ENCODE measurements at regions not wholly inside any gene's neighbourhood (a gene's known extent, or its start where the extent isn't known, plus 50 kb on each side); places are given as distances from the start of the nearest gene placed in this dataset.

DNA sequence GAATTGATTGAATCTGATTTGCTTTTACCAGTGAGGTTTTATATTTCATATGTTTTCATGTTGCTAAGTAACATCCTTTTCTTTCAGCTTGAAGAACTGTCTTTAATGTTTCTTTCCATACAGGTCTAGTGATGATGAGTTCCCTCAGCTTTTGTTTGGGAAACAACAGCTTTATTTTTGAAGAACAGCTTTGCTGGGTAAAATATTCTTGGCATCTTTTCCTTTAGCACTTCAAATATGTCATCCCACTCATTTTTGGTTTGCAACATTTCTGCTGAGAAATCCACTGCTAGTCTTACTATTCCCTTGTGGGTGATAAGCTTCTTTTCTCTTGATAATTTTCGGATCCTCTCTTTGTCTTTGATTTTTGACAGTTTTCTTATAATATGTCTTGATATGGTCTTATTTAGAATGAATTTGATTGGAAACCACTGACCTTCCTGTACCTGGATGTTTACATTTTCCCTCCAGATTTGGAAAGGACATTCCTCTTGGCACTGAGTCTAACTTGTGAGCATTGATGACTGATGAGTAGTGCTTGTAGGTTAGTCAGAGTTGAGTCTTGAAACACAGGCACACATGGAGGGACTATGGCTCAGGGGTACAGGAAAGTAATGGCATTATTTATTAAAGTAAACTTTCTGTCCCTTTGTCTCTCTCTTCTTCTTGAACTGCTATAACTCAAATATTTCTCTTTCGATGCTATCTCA, 220.3 kb downstream of the SPATA31D1 start:
- CTCF ChIA-PET = no interaction called here
- H3K27ac Mint-ChIP-seq = no peak overlapping the region
- DNase-seq = no peak
- no peak overlapping the region for H3K4me3 Mint-ChIP-seq
- H3K9me3 Mint-ChIP-seq = peaks cover 9% of the 10 kb centered on the region
- no peaks in the 10 kb centered on the region for H3K27me3 Mint-ChIP-seq (ENCODE audit: low read depth)
- H3K36me3 Mint-ChIP-seq (ENCODE audit: low read depth) = no peaks in the 10 kb centered on the region
- no peaks in the 10 kb centered on the region for H3K4me1 Mint-ChIP-seq (ENCODE audit: low read depth)
- intact Hi-C loops (cut with micrococcal nuclease) = no loop called here

DNA sequence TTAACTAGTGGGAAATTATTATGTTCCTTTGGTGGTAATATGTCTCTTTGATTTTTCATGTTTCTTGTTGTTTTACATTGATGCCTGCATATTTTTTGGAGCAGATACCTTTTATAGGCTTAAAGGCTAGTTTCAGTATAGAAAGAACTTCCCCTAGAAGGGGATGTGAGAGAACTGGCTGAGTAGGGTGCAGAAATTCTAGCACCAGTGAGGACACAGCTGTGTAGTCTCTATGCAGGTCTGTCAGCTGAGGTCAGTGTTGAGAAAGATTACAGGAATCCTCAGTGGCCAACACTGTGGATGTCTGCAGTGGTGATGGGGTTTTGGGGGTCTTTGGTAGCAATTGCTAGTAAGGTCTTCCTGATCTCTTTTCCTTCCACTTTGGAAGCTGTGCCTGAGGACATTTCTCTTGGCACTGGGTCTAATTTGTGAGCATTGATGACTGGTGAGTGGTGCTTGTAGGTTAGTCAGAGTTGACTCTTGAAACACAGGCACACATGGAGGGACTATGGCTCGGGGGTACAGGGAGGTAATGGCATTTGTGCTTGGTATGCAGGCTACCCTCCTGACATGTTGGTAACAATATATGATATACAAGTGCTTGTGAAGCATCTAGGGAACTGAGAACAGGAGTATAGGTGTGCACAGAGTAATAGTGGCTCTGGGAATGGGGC, 221.4 kb downstream of the SPATA31D1 start:
- Mint-ChIP-seq H3K4me3 (no peak overlapping the region), H3K4me1 (ENCODE audit: low read depth) (no peaks in the 10 kb centered on the region), H3K36me3 (ENCODE audit: low read depth) (no peaks in the 10 kb centered on the region), H3K9me3 (peaks cover 9% of the 10 kb centered on the region), H3K27ac (no peak overlapping the region), H3K27me3 (ENCODE audit: low read depth) (no peaks in the 10 kb centered on the region)
- CTCF ChIA-PET = no interaction called here
- intact Hi-C loops (cut with micrococcal nuclease) = no loop called here
- DNase-seq = no peak

DNA sequence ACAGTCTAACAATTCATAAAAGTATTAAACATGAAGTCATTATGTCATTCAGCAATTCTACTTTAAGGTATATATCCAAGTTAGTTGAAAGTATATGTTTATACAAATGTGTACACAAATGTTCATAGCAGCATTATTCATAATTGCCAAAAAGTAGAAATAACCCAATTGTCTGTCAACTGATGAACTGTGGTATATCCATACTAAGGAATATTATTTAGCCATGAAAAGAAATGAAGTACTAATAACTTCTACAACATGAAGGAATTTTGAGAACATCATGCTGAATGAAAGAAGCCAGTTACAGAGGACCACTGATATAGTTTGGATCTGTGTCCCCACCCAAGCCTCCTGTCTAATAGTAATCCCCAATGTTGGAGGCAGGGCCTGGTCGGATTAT, 224.3 kb downstream of the SPATA31D1 start:
- CTCF ChIA-PET = no interaction called here
- Mint-ChIP-seq H3K27ac (no peak overlapping the region), H3K4me3 (no peak overlapping the region), H3K9me3 (peaks cover 11% of the 10 kb centered on the region), H3K27me3 (ENCODE audit: low read depth) (no peaks in the 10 kb centered on the region), H3K4me1 (ENCODE audit: low read depth) (no peaks in the 10 kb centered on the region), H3K36me3 (ENCODE audit: low read depth) (no peaks in the 10 kb centered on the region)
- no peak for DNase-seq
- intact Hi-C loops (cut with micrococcal nuclease) = no loop called here

DNA sequence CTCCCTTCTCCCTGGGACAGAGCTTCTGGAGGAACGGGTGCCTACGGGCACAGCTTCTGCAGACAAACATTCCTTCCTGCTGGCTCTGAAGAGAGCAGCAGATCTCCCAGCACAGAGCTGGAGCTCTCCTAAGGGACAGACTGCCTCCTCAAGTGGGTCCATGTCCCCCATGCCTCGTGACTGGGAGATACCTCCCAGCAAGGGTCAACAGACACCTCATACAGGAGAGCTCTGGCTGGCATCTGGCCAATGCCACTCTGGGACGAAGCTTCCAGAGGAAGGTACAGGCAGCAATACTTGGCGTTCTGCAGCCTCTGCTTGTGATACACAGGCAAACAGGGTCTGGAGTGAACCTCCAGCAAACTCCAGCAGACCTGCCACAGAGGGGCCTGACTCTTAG, 227.9 kb downstream of the SPATA31D1 start:
- CTCF ChIA-PET = no interaction called here
- Mint-ChIP-seq H3K27me3 (ENCODE audit: low read depth) (no peaks in the 10 kb centered on the region), H3K4me3 (no peak overlapping the region), H3K36me3 (ENCODE audit: low read depth) (no peaks in the 10 kb centered on the region), H3K9me3 (peaks cover 7% of the 10 kb centered on the region), H3K4me1 (ENCODE audit: low read depth) (no peaks in the 10 kb centered on the region), H3K27ac (no peak overlapping the region)
- no peak for DNase-seq
- intact Hi-C loops (cut with micrococcal nuclease) = no loop called here

DNA sequence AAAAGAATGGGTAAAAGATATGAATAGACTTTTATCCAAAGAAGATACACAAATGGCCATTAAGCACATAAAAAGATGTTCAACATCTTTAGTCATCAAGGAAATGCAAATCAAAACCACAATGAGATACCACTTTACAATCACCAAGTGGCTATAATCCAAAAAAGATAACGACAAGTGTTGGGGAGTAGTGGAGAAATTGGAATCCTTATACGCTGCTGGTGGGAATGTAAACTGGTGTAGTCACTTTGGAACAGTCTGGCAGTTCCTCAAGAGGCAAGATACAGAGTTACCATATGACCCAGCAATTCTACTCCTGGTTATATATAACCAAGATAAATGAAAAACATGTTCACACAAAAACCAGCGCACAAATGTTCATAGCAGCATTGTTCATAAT, 234.9 kb downstream of the SPATA31D1 start:
- peaks cover 5% of the 10 kb centered on the region for H3K9me3 Mint-ChIP-seq
- H3K4me1 Mint-ChIP-seq (ENCODE audit: low read depth) = no peaks in the 10 kb centered on the region
- H3K27ac Mint-ChIP-seq = no peak overlapping the region
- no peak for DNase-seq
- H3K27me3 Mint-ChIP-seq (ENCODE audit: low read depth) = no peaks in the 10 kb centered on the region
- H3K36me3 Mint-ChIP-seq (ENCODE audit: low read depth) = no peaks in the 10 kb centered on the region
- CTCF ChIA-PET = no interaction called here
- intact Hi-C loops (cut with micrococcal nuclease) = no loop called here
- no peak overlapping the region for H3K4me3 Mint-ChIP-seq

DNA sequence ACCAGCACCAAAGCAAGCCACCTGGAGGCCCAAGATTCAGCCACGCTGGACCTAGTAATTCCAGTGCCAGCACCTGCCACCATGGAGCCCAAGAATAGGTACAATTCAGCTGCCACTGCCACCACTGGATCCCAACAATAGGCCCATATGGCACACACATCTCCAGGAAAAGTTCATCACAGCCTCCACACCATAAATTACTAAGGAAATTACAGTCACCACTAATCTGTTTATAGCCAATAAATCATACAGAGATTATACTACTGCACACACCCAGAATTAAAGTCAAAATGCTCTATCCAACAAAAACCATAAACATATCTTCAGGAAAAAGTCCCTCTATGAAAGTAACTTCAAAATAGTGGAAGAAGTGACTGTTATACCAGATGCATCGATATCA, 242.8 kb downstream of the SPATA31D1 start:
- Mint-ChIP-seq H3K27ac (no peak overlapping the region), H3K36me3 (ENCODE audit: low read depth) (peaks cover 4% of the 10 kb centered on the region), H3K4me3 (no peak overlapping the region), H3K4me1 (ENCODE audit: low read depth) (no peaks in the 10 kb centered on the region), H3K9me3 (peaks cover 30% of the 10 kb centered on the region), H3K27me3 (ENCODE audit: low read depth) (no peaks in the 10 kb centered on the region)
- intact Hi-C loops (cut with micrococcal nuclease) = no loop called here
- CTCF ChIA-PET = no interaction called here
- DNase-seq = no peak

DNA sequence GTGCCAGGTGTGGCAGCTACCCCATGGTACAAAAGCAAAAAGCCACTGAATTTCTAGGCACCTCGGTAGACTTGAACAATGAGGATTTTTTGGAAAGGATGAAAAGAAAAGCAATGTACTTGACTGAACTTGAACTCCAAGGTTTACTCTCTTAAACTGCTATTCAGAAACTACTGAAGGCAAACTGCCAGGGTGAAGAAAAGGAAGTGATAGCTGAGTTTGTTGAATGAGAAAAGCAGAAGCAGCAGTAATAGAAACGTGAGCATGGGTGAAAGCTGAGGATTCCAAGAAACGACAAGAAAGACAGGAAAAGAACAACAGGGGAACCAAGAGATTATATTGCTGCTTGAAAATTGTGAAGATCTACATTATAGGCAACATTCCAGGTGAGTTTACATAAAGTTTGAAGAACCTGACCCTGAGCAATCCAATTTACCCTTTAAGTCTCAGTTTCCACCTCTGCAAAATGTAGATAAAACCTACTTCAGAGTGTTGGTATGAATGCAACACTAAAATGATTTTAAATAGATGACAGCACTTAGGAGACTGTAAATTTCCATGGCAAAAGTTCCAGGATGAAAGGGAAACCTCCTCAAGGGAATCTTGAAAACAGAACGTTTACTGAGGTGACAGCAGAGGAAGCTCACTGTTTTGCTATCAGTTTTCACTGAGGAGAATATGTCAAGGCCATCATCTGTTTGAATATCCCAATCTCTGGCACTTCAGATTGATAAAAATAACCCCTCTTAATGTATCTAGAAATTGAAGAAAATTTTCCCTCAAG, 245.8 kb downstream of the SPATA31D1 start:
- H3K4me1 Mint-ChIP-seq (ENCODE audit: low read depth) = no peaks in the 10 kb centered on the region
- CTCF ChIA-PET = no interaction called here

DNA sequence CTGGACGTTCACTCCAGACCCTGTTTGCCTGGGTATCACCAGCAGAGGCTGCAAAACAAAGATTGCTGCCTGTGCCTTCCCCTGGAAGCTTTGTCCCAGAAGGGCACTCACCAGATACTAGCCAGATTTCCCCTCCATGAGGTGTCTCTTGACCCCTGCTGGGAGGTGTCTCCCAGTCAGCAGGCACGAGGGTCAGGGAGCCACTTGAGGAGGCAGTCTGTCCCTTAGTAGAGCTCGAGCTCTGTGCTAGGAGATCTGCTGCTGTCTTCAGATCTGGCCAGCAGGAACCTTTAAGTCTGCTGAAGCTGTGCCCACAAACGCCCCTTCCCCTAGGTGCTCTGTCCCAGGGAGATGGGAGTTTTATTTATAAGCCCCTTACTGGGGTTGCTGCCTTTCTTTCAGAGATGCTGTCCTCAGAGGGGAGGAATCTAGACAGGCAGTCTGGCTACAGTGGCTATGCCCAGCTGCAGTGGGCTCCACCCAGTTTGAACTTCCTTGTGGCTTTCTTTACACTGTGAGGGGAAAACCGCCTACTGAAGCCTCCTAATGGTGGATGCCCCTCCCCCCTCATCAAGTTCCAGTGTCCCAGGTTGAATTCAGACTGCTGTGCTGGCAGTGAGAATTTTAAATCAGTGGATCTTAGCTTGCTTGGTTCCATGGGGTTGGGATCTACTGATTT, 253.9 kb downstream of the SPATA31D1 start:
- intact Hi-C loops (cut with micrococcal nuclease) = no loop called here
- H3K27ac Mint-ChIP-seq = no peak overlapping the region
- no peaks in the 10 kb centered on the region for H3K27me3 Mint-ChIP-seq (ENCODE audit: low read depth)
- H3K4me3 Mint-ChIP-seq = no peak overlapping the region
- CTCF ChIA-PET = no interaction called here
- no peaks in the 10 kb centered on the region for H3K36me3 Mint-ChIP-seq (ENCODE audit: low read depth)
- peaks cover 26% of the 10 kb centered on the region for H3K9me3 Mint-ChIP-seq
- no peaks in the 10 kb centered on the region for H3K4me1 Mint-ChIP-seq (ENCODE audit: low read depth)
- DNase-seq = no peak

More for the DNA sequence above, 245.8 kb downstream of the SPATA31D1 start:
- Mint-ChIP-seq H3K27ac (no peak overlapping the region), H3K27me3 (ENCODE audit: low read depth) (no peaks in the 10 kb centered on the region), H3K36me3 (ENCODE audit: low read depth) (peaks cover 4% of the 10 kb centered on the region), H3K4me3 (no peak overlapping the region), H3K9me3 (peaks cover 38% of the 10 kb centered on the region)
- intact Hi-C loops (cut with micrococcal nuclease) = no loop called here
- DNase-seq = no peak

DNA sequence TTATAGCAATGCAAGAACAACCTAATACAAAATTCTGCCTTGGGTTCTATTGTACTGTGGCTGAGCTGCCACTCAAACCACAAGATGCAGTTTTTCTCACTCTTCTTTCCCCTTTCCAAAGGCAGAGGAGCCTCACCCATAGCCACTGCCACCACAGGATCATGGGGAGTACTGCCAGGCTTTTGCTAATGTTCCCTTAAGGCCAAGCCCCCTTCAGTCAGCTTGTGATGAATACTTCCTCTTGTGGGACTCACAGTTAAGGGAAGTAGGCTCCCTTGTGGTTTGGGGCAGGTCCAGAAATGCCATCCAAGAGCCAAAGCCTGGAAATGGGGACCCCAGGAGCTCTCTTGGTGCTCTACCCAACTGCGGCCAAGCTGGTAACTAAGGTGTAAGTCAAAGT, 258.7 kb downstream of the SPATA31D1 start:
- intact Hi-C loops (cut with micrococcal nuclease) = no loop called here
- CTCF ChIA-PET = no interaction called here
- H3K27me3 Mint-ChIP-seq (ENCODE audit: low read depth) = no peaks in the 10 kb centered on the region
- H3K27ac Mint-ChIP-seq = no peak overlapping the region
- DNase-seq = no peak
- H3K4me1 Mint-ChIP-seq (ENCODE audit: low read depth) = no peaks in the 10 kb centered on the region
- H3K4me3 Mint-ChIP-seq = no peak overlapping the region
- peaks cover 2% of the 10 kb centered on the region for H3K9me3 Mint-ChIP-seq
- H3K36me3 Mint-ChIP-seq (ENCODE audit: low read depth) = no peaks in the 10 kb centered on the region

DNA sequence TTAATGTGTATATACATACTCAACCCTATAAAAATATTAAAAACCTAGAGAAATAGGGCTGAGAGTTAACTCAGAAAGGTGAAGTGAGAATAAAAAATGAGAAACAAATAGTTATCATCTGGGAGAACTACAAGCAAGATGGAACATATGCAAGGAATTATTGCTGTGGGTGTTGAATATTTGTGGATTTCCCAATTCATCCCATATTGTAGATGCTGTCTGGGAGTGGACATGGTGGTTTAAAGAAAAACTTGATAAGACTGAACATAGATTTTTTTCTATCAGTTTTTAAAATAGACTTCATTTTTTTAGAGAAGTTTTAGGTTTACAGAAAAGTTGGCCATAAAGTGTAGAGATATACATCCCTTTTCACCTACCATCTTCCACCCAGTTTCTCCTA, 263.5 kb downstream of the SPATA31D1 start:
- H3K4me1 Mint-ChIP-seq (ENCODE audit: low read depth) = no peaks in the 10 kb centered on the region
- no peaks in the 10 kb centered on the region for H3K27me3 Mint-ChIP-seq (ENCODE audit: low read depth)
- intact Hi-C loops (cut with micrococcal nuclease) = no loop called here
- H3K9me3 Mint-ChIP-seq = peaks cover 2% of the 10 kb centered on the region
- DNase-seq = no peak
- H3K4me3 Mint-ChIP-seq = no peak overlapping the region
- no peaks in the 10 kb centered on the region for H3K36me3 Mint-ChIP-seq (ENCODE audit: low read depth)
- no peak overlapping the region for H3K27ac Mint-ChIP-seq
- CTCF ChIA-PET = no interaction called here

DNA sequence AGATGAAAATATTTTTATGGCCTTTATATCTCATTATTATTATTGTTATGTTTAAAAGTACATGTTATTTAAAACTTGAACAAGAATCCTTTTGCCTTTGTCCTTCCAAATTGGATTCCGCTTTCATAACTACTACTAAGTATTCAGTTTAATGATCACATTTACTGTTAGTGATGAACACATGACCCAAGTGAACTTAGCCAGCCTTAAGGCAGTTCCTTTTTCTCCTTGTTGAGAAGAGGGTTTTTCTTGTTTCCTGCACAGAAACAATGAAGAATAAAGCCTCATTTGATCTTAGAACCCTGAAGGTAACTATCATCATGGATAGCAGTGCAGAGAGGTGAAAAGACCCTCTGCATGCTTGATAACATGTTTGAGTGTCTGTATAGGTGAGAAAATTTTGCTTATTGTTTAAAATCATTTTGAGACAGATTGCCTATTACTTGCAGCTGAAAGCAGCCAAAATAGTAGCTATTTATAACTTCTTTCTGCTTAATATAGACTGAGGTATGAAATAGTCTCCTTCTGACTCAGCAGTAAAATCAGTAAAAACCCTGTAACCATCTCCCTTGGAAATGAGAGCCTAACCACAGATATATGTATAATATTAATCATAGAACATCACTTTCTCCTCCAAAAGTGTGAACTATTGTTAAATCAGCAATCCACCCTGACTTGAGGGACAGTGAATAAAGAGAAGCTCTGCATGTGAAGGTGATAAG, 266.2 kb downstream of the SPATA31D1 start:
- no peak for DNase-seq
- no peak overlapping the region for H3K4me3 Mint-ChIP-seq
- H3K27ac Mint-ChIP-seq = no peak overlapping the region
- H3K36me3 Mint-ChIP-seq (ENCODE audit: low read depth) = no peaks in the 10 kb centered on the region
- CTCF ChIA-PET = no interaction called here
- no peaks in the 10 kb centered on the region for H3K27me3 Mint-ChIP-seq (ENCODE audit: low read depth)
- H3K9me3 Mint-ChIP-seq = peaks cover 2% of the 10 kb centered on the region
- intact Hi-C loops (cut with micrococcal nuclease) = no loop called here
- H3K4me1 Mint-ChIP-seq (ENCODE audit: low read depth) = no peaks in the 10 kb centered on the region

DNA sequence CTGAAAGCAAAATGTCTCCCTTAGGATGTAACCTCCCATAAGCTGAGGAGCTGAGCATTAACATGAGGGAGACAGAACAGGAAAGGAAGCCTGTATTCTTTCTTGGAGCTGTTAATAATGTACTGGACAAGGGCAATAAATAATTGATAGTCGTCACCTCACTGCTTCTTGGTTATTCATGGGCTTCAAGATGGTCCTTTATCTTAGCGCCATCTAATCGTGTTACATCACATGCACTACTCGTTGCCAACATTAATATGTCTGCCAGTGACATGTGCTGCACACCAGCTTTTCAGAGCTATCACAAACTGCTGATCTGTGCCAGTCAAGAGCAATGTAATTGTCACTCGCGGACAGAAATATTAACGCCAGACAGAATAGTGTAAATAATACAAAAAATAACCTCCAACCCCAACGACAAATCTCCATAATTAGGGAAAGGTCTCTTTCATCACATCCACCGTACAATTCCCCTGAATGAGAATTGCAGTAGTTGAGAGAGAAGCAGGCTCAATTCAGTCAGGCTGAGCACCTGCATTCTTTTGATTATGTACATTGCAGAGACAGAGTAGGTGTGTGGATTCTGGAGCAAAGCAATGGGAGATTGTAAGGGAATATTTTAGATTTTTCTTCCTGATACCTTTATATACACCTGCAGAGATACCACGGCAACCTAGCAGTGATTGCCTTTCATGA, 267.1 kb downstream of the SPATA31D1 start:
- peaks cover 2% of the 10 kb centered on the region for H3K9me3 Mint-ChIP-seq
- DNase-seq = no peak
- no peak overlapping the region for H3K4me3 Mint-ChIP-seq
- intact Hi-C loops (cut with micrococcal nuclease) = no loop called here
- H3K4me1 Mint-ChIP-seq (ENCODE audit: low read depth) = no peaks in the 10 kb centered on the region
- no peak overlapping the region for H3K27ac Mint-ChIP-seq
- no peaks in the 10 kb centered on the region for H3K27me3 Mint-ChIP-seq (ENCODE audit: low read depth)
- no peaks in the 10 kb centered on the region for H3K36me3 Mint-ChIP-seq (ENCODE audit: low read depth)
- CTCF ChIA-PET = no interaction called here
